GM19023 (cell line): ENCODE measurements at regions not wholly inside any gene's neighbourhood (a gene's known extent, or its start where the extent isn't known, plus 50 kb on each side); places are given as distances from the start of the nearest gene placed in this dataset.
"Not testable (repeated sequence)": the region's sequence is repeated elsewhere in the genome, so short reads cannot be mapped to it uniquely, and the experiment has no call there.

Experiments used
- ATAC-seq: cut with Tn5 transposase; IDR thresholded peaks from one replicate; pipeline ENCODE4 v1.9.1; 2021; ENCODE audit warnings: mild to moderate bottlenecking, moderate library complexity; ENCODE audit not compliant: unreplicated experiment

- no peak for ATAC-seq
These were observed 1271.3 kb downstream of the ROBO1 start for GRCh38 chr3:78496501-78496900.

GRCh38 chr3:78497021-78497420 lies 1270.8 kb downstream of the ROBO1 start:
- no peak for ATAC-seq

DNA sequence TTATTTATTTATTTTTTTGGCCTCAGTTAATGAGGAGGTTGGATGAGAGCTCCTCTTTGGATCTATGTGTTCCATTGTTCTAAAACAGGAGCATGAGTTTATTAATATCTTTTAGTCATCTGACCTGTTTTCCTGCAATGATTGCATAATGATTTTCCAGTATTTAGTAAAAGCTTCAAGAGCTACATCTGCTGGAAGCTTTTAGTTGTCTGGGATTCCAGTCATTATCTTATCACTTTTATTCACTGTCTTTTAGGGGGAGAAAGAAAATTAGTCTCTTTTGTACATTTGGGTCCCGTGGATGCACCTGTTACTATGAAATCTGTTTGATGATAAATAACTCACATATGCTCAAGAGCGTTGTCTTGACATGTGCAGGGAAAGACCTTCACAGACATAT lies 1270.0 kb downstream of the ROBO1 start:
- ATAC-seq: no peak

GRCh38 chr3:78506061-78506460 lies 1261.7 kb downstream of the ROBO1 start:
- no peak for ATAC-seq

DNA sequence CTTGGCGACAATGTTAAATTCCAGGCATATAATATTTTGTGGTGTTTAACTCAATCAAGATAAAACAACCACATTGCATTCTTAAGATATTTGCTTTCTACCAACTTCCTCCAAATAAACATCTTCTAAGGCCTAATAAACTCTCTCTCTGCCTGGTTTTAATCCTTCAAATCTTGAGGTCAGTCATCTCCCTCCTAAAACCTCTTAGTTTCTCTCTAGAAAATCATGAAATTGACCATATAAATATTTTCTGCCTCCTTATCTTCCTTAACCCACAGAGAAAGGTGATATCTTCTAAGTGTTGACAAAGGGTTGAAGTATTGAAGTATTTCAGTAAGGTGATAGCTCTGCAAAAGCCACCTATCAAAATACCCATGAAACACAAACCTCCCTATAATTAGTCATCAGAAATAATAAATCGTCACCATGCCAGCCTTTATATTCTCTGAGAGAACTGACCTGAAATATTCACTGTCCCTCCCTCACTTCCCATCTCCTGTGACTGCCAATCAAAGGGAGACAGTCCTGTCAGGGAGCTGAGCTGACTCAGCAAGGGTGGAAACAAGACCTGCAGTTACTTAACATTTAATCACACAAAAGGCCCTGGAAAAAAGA lies 1261.1 kb downstream of the ROBO1 start:
- ATAC-seq: no peak

GRCh38 chr3:78507196-78507984 lies 1260.4 kb downstream of the ROBO1 start:
- no peak for ATAC-seq

DNA sequence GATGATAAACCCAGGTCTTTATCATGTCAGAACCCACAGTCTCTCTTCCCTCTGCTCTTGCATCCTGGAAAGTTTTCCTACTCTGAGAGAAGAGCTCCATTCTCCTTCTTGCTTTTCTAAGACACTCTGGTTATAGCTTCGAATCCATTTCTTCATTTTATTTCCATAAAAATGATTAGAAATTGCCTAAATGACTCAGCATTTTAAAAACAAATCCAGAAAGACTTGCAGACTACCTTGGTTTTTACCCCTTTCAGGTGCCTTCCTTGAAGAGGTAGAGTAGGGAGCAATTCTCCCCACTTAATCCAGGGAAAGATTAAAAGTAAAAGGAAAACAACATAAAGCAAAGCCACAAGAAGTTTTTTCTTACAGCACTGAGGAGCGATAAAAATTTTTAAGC lies 1256.0 kb downstream of the ROBO1 start:
- no peak for ATAC-seq

GRCh38 chr3:78512786-78513185 lies 1255.0 kb downstream of the ROBO1 start:
- not testable (repeated sequence) for ATAC-seq

DNA sequence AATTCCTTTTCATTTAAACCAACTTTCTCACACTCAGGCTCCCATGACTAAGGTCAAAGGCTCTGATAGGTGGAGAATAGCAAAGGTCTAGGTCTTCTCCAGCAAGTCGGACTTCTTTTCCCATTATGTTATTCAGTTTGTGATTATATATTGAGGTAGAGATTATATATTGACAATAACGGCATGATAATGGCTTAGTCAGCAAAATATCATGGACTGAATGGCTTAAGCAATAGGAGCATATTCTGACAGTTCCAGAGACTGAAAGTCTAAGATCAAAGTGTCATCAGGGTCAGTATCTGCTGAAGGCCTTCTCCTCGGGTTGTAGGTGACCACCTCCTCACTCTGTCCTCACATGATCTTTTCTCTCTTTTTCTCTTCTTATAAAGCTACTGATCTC lies 1251.4 kb downstream of the ROBO1 start:
- ATAC-seq: no peak

- ATAC-seq: no peak
These were observed 1250.9 kb downstream of the ROBO1 start for GRCh38 chr3:78516937-78517336.

- no peak for ATAC-seq
These were observed 1249.8 kb downstream of the ROBO1 start for GRCh38 chr3:78517965-78518364.

DNA sequence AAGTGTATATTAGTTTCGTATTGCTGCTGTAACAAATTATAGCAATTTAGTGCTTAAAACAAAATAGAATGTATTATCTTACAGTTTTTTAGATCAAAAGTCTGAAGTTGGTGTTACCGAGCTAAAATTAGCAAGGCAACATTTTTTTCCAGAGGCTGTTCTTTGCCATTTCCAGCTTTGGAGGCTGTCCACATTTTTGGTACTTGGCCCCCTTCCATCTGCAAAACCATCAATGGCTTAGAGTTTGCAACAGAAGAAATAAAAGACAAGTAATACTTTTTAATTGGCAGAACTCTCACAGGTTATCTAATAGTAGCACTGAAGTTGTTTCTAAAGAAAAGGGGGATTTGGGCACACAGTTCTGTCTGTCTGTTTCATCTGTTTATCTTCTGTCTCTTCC lies 1248.5 kb downstream of the ROBO1 start:
- ATAC-seq: no peak

- ATAC-seq: no peak
These were observed 1238.2 kb downstream of the ROBO1 start for GRCh38 chr3:78529601-78530000.

DNA sequence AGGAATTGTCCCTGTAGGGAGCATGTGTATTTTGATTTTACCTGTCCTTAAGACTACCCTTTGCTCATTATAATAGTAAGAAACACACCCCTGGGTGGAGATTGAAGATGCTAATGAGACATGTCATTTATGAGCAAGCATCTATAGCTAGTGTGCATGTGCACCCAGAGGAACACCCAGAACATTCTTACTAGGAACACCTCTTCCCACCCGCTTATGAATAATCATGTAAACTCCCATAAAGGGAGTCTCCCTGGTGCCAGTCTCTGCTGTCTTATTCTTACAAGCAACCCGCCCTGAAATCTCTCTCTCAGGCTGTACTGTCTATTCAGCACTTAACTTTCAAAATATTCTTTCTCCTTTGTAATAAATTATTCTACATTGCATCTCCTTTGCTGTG lies 1227.3 kb downstream of the ROBO1 start:
- no peak for ATAC-seq

- no peak for ATAC-seq
These were observed 1222.0 kb downstream of the ROBO1 start for GRCh38 chr3:78545827-78546226.
